BLaER1 treated with 17β-estradiol and CSF1 and Interleukin-3, amounts not matched to agents 10 nM and 100 nM (cell line): ENCODE measurements at regions not wholly inside any gene's neighbourhood (a gene's known extent, or its start where the extent isn't known, plus 50 kb on each side); places are given as distances from the start of the nearest gene placed in this dataset.

ENCODE experiments used
- H3K27ac ChIP-seq, 11 experiments: shearing (Covaris generic); formaldehyde crosslinking; 2 replicates each; pipeline ENCODE4 v1.8.1; 2022
- H3K27me3 ChIP-seq, 11 experiments: shearing (Covaris generic); formaldehyde crosslinking; 2 replicates each; pipeline ENCODE4 v1.8.1; 2022
- H3K36me3 ChIP-seq, 11 experiments: shearing (Covaris generic); formaldehyde crosslinking; 2 replicates each; pipeline ENCODE4 v1.8.1; 2022
- H3K4me1 ChIP-seq, 10 experiments: shearing (Covaris generic); formaldehyde crosslinking; 2 replicates each; pipeline ENCODE4 v1.8.1; 2022
- H3K4me2 ChIP-seq, 11 experiments: shearing (Covaris generic); formaldehyde crosslinking; 2 replicates each; pipeline ENCODE4 v1.8.1; 2022
- H3K4me3 ChIP-seq, 10 experiments: shearing (Covaris generic); formaldehyde crosslinking; 2 replicates each; pipeline ENCODE4 v1.8.1; 2022
- H3K9ac ChIP-seq, 11 experiments: shearing (Covaris generic); formaldehyde crosslinking; 2 replicates each; pipeline ENCODE4 v1.8.1; 2022
- H3K9me3 ChIP-seq, 11 experiments: shearing (Covaris generic); formaldehyde crosslinking; replicated peaks in 1 of 11; 2 replicates each; pipeline ENCODE4 v1.8.1; 2022
- H4K20me1 ChIP-seq, 11 experiments: shearing (Covaris generic); formaldehyde crosslinking; 2 replicates each; pipeline ENCODE4 v1.8.1; 2022
- Cebpa-rat ChIP-seq, 11 experiments: shearing (Covaris generic); IDR thresholded peaks; 2 replicates each; pipeline ENCODE4 v1.8.1; 2022

DNA sequence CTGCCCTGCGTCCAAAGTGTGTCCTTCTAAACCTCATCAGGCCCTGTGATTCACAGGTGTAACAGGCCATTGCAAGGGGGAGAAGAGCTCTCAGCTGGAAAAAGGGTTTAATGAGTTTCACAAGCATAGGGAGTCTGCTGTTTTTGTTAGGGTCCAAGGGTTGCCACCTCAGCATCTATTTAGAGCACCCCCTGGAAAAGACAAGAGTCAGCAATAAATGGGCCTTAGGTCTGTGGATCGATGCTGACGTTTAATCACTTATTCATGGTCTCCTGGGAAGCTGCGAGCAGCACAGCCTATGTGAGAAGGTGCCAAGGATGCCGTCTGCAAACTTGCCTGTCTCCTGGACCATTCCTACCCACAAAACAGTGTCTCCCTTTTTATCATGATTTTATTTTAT lies 78.4 kb upstream of the BAIAP2L1 start:
- H3K4me1 ChIP-seq: no peaks in the 10 kb centered on the region
- no peak overlapping the region for H3K27ac ChIP-seq
- no peak overlapping the region for H3K4me3 ChIP-seq
- no peak for TF ChIP-seq Cebpa-rat (IDR thresholded peaks at IDR 0.05)
- no peaks in the 10 kb centered on the region for H4K20me1 ChIP-seq
- no peaks in the 10 kb centered on the region for H3K27me3 ChIP-seq
- no peak overlapping the region for H3K4me2 ChIP-seq
- peaks cover 12 to 25% (median 16%) of the 10 kb centered on the region in 11 experiments for H3K9me3 ChIP-seq
- H3K36me3 ChIP-seq: no peaks in the 10 kb centered on the region
- H3K9ac ChIP-seq: no peak overlapping the region

DNA sequence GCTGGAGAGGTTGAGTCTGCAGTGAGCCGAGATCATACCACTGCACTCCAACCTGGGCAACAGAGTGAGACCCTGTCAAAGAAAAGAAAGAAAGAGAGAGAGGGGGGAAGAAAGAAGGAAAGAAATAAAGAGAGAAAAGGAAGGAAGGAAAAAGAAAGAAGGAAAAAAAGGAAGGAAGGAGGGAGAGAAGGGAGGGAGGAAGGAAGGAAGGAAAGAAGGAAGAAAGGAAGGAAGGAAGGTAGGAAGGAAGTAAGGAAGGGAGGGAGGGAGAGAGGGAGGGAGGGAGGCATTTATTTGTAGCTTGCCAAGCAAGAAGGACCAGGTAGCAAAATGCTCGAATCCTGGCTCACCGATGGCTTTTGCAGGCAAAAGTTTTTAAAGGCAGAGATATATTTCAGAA lies 74.5 kb upstream of the BAIAP2L1 start:
- no peaks in the 10 kb centered on the region for H4K20me1 ChIP-seq
- no peak for TF ChIP-seq Cebpa-rat (IDR thresholded peaks at IDR 0.05)

DNA sequence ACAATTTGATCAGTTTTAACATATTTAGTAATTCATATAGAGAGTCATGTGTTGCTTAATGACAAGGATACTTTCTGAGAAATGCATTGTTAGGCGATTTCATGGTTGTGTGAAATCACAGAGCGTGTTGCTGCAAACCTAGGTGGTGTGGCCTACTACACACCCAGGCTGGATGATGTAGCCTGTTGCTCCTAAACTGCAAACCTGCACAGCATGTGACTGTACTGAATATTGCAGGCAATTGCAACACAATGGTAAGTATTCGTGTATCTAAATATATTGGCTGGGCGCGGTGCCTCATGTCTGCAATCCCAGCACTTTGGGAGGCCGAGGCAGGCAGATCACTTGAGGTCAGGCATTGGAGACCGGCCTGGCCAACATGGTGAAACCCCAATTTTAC lies 73.7 kb upstream of the BAIAP2L1 start:
- Histone ChIP-seq H3K9ac (no peak overlapping the region), H3K9me3 (peaks cover 0 to 3% (median 0%) of the 10 kb centered on the region in 11 experiments; a peak in 2 of 22 replicates), H4K20me1 (no peaks in the 10 kb centered on the region), H3K4me2 (no peak overlapping the region), H3K27ac (no peak overlapping the region), H3K27me3 (no peaks in the 10 kb centered on the region), H3K4me3 (no peak overlapping the region), H3K4me1 (no peaks in the 10 kb centered on the region), H3K36me3 (no peaks in the 10 kb centered on the region)
- peak in 1 of 11 experiments; percentile 27; a peak in 1 of 22 replicates for TF ChIP-seq Cebpa-rat (IDR thresholded peaks at IDR 0.05)

More for the DNA sequence above, 74.5 kb upstream of the BAIAP2L1 start:
- H3K4me3 ChIP-seq: no peak overlapping the region
- H3K27me3 ChIP-seq: no peaks in the 10 kb centered on the region
- no peak overlapping the region for H3K4me2 ChIP-seq
- H3K9ac ChIP-seq: no peak overlapping the region
- H3K9me3 ChIP-seq: peaks cover 4 to 7% (median 4%) of the 10 kb centered on the region in 11 experiments
- no peaks in the 10 kb centered on the region for H3K4me1 ChIP-seq
- no peaks in the 10 kb centered on the region for H3K36me3 ChIP-seq
- H3K27ac ChIP-seq: no peak overlapping the region

DNA sequence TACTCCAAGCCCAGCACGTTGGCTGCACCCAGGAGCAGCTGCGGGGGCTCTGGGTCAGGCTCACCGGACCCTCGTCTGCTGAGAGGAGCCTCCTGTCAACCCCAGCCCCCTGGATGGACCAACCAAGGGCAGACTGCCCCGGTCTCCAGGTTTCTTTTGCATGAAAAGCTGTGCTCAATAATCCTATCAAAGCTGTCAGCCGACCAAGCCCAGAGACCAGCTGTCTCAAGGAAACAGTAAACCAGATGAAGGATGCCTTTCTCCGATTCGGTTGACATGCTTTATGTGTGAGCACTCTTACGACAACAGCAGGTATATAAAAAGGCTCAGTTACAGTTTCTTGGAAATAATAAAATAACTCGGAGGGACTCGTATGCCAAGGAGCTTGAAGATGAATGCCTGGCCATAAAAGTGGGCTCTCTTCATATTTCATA lies 71.6 kb upstream of the BAIAP2L1 start:
- Histone ChIP-seq H3K4me3 (no peak overlapping the region), H4K20me1 (no peaks in the 10 kb centered on the region), H3K27ac (no peak overlapping the region), H3K4me2 (no peak overlapping the region), H3K4me1 (no peaks in the 10 kb centered on the region), H3K36me3 (no peaks in the 10 kb centered on the region), H3K9ac (no peak overlapping the region), H3K9me3 (peaks cover 0 to 20% (median 0%) of the 10 kb centered on the region in 11 experiments; a peak in 7 of 22 replicates), H3K27me3 (no peaks in the 10 kb centered on the region)
- no peak for TF ChIP-seq Cebpa-rat (IDR thresholded peaks at IDR 0.05)

DNA sequence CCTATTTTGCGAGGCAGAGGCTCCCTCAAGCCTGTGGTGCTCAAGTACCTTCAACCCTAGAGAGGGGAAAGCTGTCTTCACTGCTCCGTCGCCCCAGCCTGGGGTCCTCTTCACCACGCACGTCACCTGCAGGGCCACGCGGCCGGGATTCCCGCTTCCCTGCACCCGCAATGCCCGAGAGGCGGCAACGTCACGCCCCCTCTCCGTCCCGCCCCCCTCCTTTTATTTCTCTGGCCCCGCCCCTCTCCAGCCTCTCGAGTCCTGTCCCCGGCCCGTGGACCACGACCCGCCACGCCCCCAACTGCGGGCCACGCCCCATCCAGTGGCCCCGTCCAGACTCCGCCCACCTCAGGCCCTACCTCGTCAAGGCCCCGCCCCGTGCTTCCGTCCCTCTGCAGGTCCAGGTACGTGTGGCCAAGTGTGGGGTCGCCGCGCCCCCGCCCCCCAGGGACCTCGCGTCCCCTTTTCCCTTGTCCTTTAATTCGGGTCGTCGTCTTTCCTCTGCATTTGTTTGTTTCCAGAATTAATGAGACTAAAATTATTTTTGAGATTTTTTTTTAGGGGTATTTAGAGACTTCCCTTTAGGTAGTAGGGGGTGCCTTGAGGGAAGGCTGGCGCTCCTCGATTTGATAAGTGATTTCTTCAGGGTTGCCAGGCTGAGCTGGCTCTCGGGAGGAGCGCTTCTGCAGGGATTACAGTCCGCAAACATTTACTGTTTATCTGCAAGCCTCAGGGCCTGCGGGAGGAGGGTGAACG lies 69.8 kb upstream of the BAIAP2L1 start:
- Histone ChIP-seq H3K9me3 (peaks cover 0 to 22% (median 0%) of the 10 kb centered on the region in 11 experiments; a peak in 7 of 22 replicates), H3K36me3 (no peaks in the 10 kb centered on the region), H3K27ac (no peak overlapping the region), H4K20me1 (no peaks in the 10 kb centered on the region), H3K4me3 (no peak overlapping the region), H3K9ac (no peak overlapping the region), H3K4me2 (no peak overlapping the region), H3K4me1 (no peaks in the 10 kb centered on the region), H3K27me3 (no peaks in the 10 kb centered on the region)
- TF ChIP-seq Cebpa-rat (IDR thresholded peaks at IDR 0.05): no peak

DNA sequence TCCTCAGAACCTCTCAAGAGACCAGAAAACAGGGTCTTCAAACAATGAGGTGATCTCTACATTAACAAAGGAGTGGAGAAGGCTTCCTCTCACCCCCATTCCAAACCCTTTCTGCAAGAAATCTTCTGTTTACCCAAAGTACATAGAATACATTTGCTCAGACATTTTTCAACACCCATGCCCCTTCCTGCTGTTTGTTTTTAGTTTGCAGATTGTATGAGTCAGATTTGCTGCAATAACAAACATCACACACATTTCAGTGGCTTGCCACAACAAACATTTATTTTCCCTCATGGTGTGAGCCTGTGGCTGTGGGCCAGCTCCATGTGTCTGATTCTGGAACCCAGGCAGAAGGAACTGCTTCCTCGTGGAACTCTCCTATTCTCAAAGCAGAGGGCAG lies 68.2 kb upstream of the BAIAP2L1 start:
- Histone ChIP-seq H3K9me3 (peaks cover 0 to 22% (median 0%) of the 10 kb centered on the region in 11 experiments; a peak in 7 of 22 replicates), H3K9ac (no peak overlapping the region), H3K27me3 (no peaks in the 10 kb centered on the region), H3K27ac (no peak overlapping the region), H3K4me3 (no peak overlapping the region), H3K36me3 (no peaks in the 10 kb centered on the region), H3K4me1 (0 out of 20 replicates have a peak, but pooled peaks cover 0 to 3% (median 0%) of the 10 kb centered on the region in 10 experiments), H4K20me1 (no peaks in the 10 kb centered on the region), H3K4me2 (no peak overlapping the region)
- TF ChIP-seq Cebpa-rat (IDR thresholded peaks at IDR 0.05): no peak

DNA sequence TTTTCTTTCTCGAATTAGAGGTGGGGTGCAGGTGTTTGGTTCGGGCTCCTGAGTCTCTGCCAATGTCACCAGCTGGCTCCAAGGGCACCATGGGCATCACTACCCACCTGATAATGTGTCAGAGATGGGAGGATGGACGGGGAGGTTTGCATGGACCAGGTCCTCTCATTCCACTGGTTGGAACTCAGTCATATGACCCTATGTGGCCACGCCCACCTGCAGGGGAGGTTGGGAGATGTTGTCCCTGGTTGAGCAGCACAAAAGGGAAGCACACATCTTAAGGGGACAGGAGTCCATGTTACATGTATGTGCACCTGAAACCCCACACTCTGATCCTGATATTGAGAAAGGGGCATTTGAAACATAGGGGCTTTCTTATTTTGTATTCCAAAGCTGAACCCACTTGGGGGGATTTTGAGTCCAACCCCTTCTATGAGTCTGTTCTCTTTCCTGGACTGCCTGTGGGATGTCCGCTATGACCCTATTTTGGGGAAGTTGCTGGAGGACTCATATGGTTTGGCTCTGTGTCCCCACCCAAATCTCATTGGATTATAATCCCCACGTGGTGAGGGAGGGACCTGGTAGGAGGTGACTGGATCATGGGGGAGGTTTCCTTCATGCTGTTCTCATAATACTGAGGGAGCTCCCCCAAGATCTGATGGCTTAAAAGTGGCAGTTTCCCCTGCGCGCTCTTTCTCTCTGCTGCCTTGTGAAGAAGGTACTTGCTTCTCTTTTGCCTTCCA lies 66.9 kb upstream of the BAIAP2L1 start:
- no peak for TF ChIP-seq Cebpa-rat (IDR thresholded peaks at IDR 0.05)
- H4K20me1 ChIP-seq: no peaks in the 10 kb centered on the region
- H3K27me3 ChIP-seq: no peaks in the 10 kb centered on the region
- no peak overlapping the region for H3K9ac ChIP-seq
- no peak overlapping the region for H3K4me2 ChIP-seq
- H3K36me3 ChIP-seq: no peaks in the 10 kb centered on the region
- peaks cover 0 to 22% (median 0%) of the 10 kb centered on the region in 11 experiments; a peak in 7 of 22 replicates for H3K9me3 ChIP-seq
- H3K27ac ChIP-seq: no peak overlapping the region
- H3K4me1 ChIP-seq: 0 out of 20 replicates have a peak, but pooled peaks cover 0 to 3% (median 0%) of the 10 kb centered on the region in 10 experiments
- H3K4me3 ChIP-seq: no peak overlapping the region

DNA sequence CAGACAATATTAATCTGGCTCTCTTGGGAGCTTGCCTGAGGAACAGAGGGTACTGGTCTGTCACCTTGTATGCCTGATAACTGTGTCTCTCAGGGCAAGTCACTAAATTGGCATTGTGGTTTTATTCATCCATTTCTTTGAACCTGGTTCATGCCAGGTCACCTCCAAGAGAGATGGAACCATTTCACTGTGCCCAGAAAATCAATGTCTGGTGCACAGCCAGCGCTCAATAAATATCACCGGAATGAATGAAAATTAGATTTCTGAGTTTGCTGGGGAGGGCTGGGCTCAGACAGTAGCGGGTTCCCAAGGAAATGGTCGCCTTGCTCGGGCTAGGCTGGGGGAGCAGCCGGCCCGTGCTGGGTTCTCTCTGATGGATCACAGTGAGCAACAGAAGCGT lies 64.1 kb upstream of the BAIAP2L1 start:
- Histone ChIP-seq H3K27me3 (no peaks in the 10 kb centered on the region), H3K4me2 (no peak overlapping the region), H3K9me3 (peaks cover 0 to 22% (median 0%) of the 10 kb centered on the region in 11 experiments; a peak in 7 of 22 replicates), H3K36me3 (no peaks in the 10 kb centered on the region), H3K9ac (no peak overlapping the region), H3K4me1 (peaks cover 0 to 3% (median 0%) of the 10 kb centered on the region in 10 experiments; a peak in 1 of 20 replicates), H3K27ac (no peak overlapping the region), H3K4me3 (no peak overlapping the region), H4K20me1 (no peaks in the 10 kb centered on the region)
- TF ChIP-seq Cebpa-rat (IDR thresholded peaks at IDR 0.05): no peak

DNA sequence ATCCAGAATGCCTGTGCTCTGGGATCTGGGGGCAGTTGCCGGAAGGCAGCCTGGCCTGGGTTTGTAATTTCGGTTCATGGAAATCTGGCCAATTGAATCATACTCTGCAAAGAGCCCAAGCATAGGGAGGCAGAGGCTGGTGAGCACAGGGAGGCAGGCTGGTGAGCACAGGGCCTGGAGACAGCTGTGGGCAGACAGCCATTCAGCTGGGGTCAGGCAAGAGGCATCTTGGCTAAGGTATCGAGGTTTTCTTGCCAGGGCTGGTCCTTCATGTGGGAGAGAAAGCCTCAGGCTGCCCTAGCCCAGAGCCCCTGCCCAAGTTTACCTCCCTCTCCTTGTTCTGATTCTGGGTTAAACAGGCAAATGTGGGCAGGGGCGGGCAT lies 63.7 kb upstream of the BAIAP2L1 start:
- TF ChIP-seq Cebpa-rat (IDR thresholded peaks at IDR 0.05): no peak
- H3K4me2 ChIP-seq: no peak overlapping the region
- H3K27me3 ChIP-seq: no peaks in the 10 kb centered on the region
- H3K4me1 ChIP-seq: peaks cover 0 to 7% (median 1%) of the 10 kb centered on the region in 10 experiments; a peak in 13 of 20 replicates
- H3K9ac ChIP-seq: no peak overlapping the region
- H3K36me3 ChIP-seq: no peaks in the 10 kb centered on the region
- no peaks in the 10 kb centered on the region for H4K20me1 ChIP-seq
- no peak overlapping the region for H3K27ac ChIP-seq
- H3K9me3 ChIP-seq: peaks cover 0 to 22% (median 0%) of the 10 kb centered on the region in 11 experiments; a peak in 7 of 22 replicates
- H3K4me3 ChIP-seq: no peak overlapping the region
